GM12864 (cell line): ENCODE measurements at regions not wholly inside any gene's neighbourhood (a gene's known extent, or its start where the extent isn't known, plus 50 kb on each side); places are given as distances from the start of the nearest gene placed in this dataset.

Experiments
- DNase-seq: peaks from one replicate; pipeline ENCODE4 v3.0.0-alpha.2; 2011; ENCODE audit warnings: low read depth
- H3K4me3 ChIP-seq: 2 replicates; pipeline ENCODE4 v1.5.1; 2011; ENCODE audit warnings: mild to moderate bottlenecking, low read depth, low read length, control low read depth
- CTCF ChIP-seq: IDR thresholded peaks from 2 replicates; pipeline ENCODE4 v1.5.1; 2011; ENCODE audit warnings: low read depth, mild to moderate bottlenecking, moderate library complexity, low read length, control low read depth, inconsistent platforms; ENCODE audit errors: missing control alignments

GRCh38 chr14:82146846-82147245, 613.2 kb upstream of the SEL1L start:
- no peak overlapping the region for H3K4me3 ChIP-seq
- DNase-seq = no peak
- no peak for TF ChIP-seq CTCF

- no peak overlapping the region for H3K4me3 ChIP-seq
- no peak for DNase-seq
- no peak for TF ChIP-seq CTCF
These were observed 620.0 kb upstream of the SEL1L start for GRCh38 chr14:82153689-82154088.

GRCh38 chr14:82159624-82160023, 626.0 kb upstream of the SEL1L start:
- DNase-seq = no peak
- H3K4me3 ChIP-seq = no peak overlapping the region
- no peak for TF ChIP-seq CTCF

- no peak for DNase-seq
- no peak overlapping the region for H3K4me3 ChIP-seq
- TF ChIP-seq CTCF = no peak
These were observed 646.5 kb upstream of the SEL1L start for GRCh38 chr14:82180139-82180538.

- TF ChIP-seq CTCF = no peak
- no peak for DNase-seq
- no peak overlapping the region for H3K4me3 ChIP-seq
These were observed 649.0 kb upstream of the SEL1L start for GRCh38 chr14:82182646-82183045.

- no peak overlapping the region for H3K4me3 ChIP-seq
- no peak for DNase-seq
- TF ChIP-seq CTCF = no peak
These were observed 657.1 kb upstream of the SEL1L start for GRCh38 chr14:82190742-82191141.

GRCh38 chr14:82192387-82192786, 658.7 kb upstream of the SEL1L start:
- no peak for TF ChIP-seq CTCF
- no peak for DNase-seq
- H3K4me3 ChIP-seq = no peak overlapping the region
